ENCODE measurements at regions not wholly inside any gene's neighbourhood (a gene's known extent, or its start where the extent isn't known, plus 50 kb on each side); places are given as distances from the start of the nearest gene placed in this dataset.
"Not testable (repeated sequence)": the region's sequence is repeated elsewhere in the genome, so short reads cannot be mapped to it uniquely, and the experiment has no call there.

DNA sequence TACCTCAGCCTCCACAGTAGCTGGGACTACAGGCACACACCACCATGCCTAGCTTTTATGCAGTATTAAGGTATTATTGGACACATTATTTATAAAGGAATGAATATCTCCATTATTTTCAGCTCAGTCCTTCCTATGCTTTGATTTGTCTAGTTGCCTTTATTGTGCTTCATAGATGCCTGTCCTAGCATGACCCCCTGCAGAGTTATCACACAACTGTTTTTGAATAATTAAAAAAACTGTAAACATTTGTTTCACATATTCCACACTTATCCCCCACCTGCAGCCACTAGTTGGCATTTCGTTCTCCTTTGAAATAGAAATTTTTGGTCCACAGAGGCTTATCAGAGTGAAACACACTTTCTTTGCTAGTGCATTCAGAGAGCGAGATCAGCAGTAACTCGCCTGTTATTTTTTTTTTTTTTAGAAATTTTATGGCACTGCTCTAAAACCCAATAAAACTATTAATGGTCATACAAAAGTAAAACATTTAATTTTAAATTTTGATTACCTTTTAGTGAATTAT, 151.8 kb upstream of the RASA1 start:
- no peak for DNase-seq

DNA sequence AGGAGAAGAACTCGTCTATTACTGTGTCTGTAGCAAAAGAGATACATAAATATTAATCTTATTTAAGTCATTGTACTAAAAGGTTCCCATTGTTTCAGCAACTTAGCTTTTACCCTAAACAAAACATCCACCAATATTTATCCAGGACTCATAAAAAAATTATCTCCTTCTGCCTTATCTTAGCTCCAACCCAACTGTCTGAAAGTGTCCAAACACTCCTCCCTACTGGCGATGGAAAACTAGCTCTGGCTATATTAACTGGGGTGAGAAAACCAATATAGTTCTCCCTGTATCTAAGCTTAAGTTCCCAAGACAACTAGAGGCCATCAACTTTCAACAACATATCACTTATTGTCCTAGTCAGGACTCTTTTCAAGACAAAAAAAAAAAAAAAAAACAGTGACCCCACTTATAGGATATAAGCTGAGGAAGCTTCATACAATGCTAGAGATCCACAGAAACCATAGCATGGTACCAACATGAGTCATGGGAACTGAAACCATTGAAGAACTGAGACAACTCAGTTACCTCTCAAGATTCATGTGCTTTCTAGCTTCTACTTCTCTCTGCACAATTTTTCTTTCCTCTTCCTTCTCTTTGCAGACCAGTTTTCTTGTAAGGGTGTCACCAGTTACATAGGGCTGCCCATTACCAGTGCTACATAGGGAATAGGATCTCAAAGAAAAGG, 150.7 kb upstream of the RASA1 start:
- no peak for DNase-seq

GRCh38 chr5:87119588-87119987, 148.1 kb upstream of the RASA1 start:
- no peak for DNase-seq

DNA sequence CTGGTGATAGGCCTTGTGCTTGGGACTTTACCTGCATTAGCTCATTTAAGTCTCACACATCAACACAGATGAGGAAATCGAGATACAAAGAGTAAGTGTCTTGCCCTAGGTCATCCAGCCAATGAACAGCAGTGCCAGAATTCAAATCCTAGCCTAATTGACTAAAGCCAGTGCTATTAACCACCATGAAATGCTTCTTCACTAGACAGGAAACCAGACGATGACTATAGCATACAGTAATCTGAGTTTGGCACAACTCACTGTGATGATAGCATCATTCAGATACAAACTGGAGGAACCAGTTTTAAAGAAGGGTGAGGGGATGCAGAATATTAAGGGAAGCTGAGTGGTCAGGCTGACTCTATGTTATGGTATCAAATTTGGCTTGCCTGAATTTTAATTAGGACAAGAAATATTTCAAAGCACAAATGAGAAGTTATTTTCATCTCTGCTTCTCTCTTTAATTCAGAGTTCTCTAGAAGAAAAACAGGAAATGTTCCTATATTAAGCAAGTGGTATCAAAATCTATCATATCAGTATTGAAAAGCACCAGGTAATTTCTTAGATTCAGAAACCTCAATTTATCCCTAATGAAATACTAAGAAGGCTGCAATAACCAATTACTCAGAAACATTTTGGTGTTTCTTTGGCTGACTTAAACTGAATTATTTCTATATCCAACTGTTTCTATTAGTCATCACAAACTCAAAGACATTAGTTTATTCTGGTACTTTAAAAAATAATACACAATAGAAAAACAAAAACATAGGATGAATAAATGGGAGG, 147.0 kb upstream of the RASA1 start:
- no peak for DNase-seq

DNA sequence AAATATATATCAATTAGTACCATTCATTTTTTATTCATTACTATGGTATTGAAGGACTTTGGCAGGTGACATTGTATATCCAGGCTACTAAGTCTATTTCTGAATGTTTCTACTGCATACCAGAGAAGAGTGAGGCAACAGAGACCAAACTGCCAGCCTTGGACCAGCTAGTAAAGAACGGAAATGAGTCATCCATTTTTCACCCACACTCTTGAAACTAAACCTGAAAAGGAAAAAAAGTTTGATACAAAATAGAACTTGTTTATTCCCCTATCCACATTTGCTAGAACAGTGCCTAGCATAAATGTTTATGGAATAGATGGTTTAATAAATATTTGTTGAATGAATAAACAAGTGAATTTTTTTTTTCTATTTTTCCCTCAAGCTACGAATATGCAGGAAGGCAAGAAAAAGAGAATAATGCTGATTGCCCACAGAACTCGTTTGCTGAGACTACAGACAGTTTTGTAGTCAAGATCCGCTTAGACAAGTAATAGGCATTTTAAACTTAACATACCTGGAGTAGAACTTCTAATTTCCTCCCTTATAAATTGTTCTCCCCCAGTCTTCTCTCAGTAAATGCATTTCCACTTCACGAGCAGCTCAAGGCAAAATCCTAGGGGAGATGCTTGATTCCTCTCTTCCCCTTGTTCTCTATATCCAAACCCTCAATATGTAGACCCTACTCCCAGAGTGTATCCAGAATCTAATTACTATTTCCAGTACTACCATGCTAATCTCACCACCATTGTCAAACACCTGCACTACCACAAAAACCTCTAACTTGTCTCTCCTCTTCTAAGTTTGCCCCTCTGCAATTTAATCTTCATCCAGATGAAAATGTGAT, 146.2 kb upstream of the RASA1 start:
- DNase-seq: no peak

GRCh38 chr5:87122151-87122977, 145.3 kb upstream of the RASA1 start:
- no peak for DNase-seq

DNA sequence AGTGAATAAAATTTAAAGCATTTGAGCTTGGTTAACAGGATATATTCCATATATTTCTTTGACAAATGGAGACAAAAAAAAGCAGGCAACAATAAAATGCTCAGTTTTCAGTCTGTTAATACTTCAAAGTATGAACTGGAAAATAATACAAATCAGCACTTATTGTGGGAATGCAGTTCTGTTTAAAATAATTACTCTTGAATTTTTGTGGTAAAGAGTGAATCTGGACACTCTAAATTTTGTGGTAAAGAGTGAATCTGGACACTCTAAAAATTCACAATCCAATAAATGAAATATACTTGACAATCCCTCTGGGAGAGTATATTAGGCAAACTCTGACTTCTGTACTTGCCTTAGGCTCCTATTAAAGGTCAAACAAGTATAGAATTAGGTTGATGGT, 141.9 kb upstream of the RASA1 start:
- DNase-seq: no peak

DNA sequence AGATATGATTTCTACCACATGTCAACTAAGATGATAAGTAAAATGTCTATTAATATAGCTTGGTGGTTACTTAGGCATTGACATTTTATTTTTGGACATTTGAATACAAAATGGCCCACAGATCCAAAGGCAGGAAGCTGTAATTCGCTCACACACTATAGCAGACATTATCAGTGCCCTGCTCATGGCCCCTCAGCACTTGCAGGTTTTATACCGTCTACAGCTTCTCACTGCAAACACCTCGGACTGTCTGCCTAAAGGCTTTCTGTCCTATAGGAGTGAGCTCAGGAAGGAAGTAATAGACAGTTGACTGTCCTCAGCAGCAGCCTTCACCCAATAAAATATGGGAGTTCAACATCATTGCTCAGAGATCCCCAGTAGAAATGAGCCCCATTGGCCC, 140.8 kb upstream of the RASA1 start:
- no peak for DNase-seq

- no peak for DNase-seq
Measured at GRCh38 chr5:87127426-87127825, 140.3 kb upstream of the RASA1 start.

DNA sequence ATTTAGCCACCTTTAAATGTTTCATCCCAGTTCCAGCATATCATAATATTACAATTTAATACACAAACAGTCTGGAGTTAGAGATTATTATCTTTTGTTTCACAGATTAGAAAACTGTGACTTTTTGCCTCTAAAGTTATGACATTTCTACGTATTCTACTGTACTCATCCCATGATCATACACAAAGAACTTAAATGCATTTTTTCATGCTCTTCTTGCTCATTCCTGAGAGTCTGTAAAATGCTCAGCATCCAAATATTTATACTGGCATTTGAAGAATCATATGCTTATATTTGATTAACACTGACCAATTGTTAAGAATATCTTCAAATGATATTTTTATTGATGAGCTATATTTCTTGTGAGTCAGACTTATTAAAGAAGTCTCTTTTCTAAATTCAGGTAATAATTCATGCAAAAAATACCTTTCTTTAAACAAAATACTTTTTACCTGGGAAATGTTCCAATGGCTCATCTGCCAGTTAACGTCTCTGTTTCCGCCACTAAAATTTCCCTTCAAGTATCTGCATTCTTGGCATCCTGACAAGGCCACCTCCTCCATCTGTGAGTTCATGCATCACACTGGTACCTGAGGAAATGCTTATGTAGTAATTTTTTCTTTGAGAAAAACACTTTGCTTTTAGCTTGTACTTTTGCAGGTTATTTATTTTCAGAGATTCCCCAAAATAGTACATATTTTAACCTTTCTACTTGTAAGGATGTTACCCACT, 139.6 kb upstream of the RASA1 start:
- DNase-seq: no peak

GRCh38 chr5:87129046-87129445, 138.6 kb upstream of the RASA1 start:
- no peak for DNase-seq

DNA sequence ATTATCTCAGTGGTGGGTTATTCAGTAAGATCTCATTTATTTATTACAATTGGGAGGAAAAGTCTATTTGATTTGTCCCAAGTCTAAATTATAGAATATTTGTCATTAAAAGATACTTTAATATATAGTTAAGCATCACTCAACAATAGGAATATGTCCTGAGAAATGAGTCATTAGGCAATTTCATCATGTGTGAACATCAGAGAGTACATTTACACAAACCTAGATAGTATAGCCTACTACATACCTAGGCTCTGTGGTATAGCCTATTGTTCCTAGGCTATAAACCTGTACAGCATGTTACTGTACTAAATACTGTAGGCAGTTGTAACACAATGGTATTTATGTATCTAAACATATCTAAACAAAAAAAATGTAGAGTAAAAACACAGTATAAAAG, 135.0 kb upstream of the RASA1 start:
- no peak for DNase-seq

- not testable (repeated sequence) for DNase-seq
Measured at GRCh38 chr5:87134513-87134912, 133.2 kb upstream of the RASA1 start.

DNA sequence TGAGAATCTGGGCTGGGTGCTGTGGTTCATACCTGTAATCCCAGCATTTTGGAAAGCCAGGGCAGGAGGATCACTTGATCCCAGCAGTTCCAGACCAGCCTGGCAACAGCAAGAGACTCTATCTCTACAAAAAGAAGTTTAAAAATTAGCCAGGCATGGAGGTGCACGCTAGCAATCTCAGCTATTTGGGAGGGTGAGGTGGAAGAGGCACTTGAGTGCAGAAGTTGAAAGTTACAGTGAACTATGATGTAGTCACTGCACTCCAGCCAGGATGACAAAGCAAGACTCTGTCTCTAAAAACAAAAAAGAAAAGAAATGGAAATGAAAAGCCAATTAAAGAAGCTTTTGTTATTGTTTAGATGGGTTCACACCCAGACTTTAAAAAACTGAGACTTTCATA, 131.6 kb upstream of the RASA1 start:
- DNase-seq: no peak

DNA sequence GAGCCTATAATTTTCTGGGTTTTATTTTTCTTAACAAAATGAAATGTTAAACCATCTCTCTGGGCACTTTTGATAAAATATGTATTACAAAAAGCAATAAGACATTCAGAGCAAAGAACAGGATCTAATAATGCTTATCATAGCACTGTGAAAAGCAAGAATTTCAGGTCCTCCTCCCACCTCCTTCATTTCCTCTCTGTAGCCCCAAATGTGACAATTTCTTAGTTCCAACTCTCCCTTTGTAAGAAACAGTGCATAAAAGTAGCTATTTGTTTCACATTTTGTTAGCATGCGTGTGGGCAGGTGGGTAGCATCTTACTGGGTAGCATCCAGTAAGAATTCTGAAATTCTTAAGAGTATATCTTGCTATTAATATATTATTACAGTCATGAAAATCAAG, 130.9 kb upstream of the RASA1 start:
- DNase-seq: no peak

GRCh38 chr5:87137283-87137682, 130.4 kb upstream of the RASA1 start:
- no peak for DNase-seq

- no peak for DNase-seq
Measured at GRCh38 chr5:87138091-87138805, 129.4 kb upstream of the RASA1 start.

DNA sequence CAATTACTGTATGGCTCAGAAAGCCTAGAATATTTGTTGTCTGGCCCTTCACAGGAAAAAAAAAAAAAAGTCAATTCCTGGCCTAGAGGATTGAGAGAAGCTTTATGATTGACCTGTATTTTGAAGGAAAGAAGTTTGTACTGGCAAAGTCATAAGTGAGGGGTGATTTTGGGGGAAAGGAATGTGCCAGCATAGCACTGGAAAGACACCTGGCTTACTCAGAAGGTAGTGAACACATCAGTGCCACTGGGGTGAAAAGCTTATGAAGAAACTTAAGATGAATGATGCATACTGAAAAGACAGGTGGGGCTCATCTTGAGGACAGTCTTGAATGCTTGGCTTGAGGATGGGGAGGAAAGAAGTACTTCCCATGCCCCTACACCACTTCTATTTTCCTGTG, 127.9 kb upstream of the RASA1 start:
- no peak for DNase-seq

DNA sequence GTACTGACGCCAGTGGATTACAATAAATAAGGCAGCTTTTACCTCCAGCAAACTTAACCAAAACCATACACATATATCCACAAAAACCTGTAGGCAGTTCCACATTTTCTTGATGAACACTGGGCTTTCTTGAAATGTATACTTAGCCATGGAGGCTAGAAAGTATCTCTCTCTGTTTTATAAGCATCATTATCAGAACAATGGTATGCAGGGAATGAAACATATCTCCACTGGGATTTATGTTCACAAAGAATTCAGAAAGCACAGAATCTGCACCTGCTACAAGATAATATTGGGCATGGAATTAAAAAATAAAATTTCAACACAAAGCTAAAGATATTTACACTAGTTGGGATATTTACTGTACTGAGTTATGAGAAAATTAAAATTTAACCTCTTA, 126.1 kb upstream of the RASA1 start:
- DNase-seq: no peak

- DNase-seq: not testable (repeated sequence)
Measured at GRCh38 chr5:87145853-87146252, 121.8 kb upstream of the RASA1 start.

DNA sequence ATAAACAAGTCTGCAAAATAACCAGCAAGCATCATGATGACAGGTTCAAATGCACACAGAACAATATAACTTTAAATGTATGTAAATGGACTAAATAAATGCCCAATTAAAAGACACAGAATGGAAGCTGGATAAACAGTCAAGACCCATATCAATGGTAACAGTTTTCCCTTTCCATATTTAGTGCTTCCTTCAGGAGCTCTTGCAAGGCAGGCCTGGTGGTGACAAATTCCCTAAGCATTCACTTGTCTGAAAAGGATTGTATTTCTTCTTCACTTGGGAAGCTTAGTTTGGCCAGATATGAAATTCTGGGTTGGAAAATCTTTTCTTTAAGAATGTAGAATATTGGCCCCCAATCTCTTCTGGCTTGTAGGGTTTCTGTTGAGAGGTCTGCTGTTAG, 120.2 kb upstream of the RASA1 start:
- DNase-seq: no peak

All from SHP77 treated with DMSO at 0.1 percent for 48 hours (cell line).